ENCODE measurements at regions not wholly inside any gene's neighbourhood (a gene's known extent, or its start where the extent isn't known, plus 50 kb on each side); places are given as distances from the start of the nearest gene placed in this dataset.

DNA sequence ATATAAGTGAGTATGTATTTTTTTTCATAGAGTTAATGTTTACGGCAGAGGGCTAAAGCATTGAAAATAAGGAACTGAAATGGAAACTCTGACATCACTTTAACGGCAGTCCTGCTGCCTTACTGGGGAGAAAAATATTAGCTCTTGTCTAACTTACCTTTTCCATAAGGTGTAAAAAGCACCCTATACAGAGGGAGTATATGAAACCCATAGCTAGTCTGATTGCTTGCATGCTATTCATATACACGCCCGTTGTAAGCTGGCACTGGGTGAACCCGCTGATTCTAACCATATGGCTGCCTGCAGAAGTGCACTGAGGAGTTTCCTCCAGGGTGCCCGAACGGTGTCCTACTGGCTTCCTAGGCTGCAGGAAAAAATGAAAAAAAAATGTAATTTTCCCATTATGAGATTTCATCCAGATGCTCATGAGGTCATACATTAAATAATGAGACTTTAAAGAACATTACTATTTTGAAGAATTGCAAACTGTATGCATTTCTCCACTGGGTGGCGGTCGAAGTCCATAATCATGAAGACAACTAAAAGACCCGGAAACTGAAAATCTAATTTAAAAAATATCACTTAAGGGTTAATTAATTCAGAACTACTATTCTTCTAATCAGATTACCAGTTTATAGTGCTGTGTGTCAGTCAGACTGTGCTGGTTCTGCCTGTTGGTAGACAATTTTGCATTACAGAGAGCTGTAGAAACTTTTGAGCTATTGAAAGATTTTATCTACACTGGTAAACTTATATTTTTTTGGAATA is 144.7 kb downstream of the ALX1 start (continued):
- TF ChIP-seq, protein P1, sequence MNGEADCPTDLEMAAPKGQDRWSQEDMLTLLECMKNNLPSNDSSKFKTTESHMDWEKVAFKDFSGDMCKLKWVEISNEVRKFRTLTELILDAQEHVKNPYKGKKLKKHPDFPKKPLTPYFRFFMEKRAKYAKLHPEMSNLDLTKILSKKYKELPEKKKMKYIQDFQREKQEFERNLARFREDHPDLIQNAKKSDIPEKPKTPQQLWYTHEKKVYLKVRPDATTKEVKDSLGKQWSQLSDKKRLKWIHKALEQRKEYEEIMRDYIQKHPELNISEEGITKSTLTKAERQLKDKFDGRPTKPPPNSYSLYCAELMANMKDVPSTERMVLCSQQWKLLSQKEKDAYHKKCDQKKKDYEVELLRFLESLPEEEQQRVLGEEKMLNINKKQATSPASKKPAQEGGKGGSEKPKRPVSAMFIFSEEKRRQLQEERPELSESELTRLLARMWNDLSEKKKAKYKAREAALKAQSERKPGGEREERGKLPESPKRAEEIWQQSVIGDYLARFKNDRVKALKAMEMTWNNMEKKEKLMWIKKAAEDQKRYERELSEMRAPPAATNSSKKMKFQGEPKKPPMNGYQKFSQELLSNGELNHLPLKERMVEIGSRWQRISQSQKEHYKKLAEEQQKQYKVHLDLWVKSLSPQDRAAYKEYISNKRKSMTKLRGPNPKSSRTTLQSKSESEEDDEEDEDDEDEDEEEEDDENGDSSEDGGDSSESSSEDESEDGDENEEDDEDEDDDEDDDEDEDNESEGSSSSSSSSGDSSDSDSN (CRISPR knock-in tag; IDR thresholded peaks at IDR 0.05), result no peak

DNA sequence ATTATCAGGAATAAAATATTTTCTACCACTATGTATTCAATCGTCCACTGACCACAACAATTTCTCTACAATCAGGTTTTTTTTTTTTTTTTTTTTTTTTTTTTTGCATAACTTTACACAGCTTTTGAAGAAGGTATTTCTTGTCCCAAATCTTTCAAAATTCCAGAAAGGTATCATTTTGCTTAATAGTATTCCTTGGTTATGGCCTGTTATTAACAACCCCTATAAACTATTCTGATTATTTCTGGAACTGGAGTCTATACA is 145.3 kb downstream of the ALX1 start:
- in situ Hi-C loops (cut with HindIII; ENCODE audit: extremely low pct_ligation_motif_present, low pct_unique_long_range_greater_than_20kb) (no loop called here), intact Hi-C loops (cut with micrococcal nuclease; ENCODE audit: unreplicated experiment) (loop anchor here (1.0 to 2.0 kb wide), 3 partner anchors 23 to 494 kb away; no protein-coding TSS in a partner anchor)
- no TSS peak for BruUV-seq (replicated peaks)
- H3K4me1 ChIP-seq (ENCODE audit: insufficient read depth, low read length), result no peaks in the 10 kb centered on the region
- no peak overlapping the region for H3K4me3 ChIP-seq (replicated peaks in 1 of 3; ENCODE audit: insufficient read depth in 1 of 3, low read depth in 2 of 3, low read length in 3 of 3)
- no peak for ATAC-seq
- H3K27me3 ChIP-seq (ENCODE audit: control insufficient read depth in 1 of 2, insufficient read depth in 2 of 2, low read length in 2 of 2), result no peaks in the 10 kb centered on the region
- no peaks in the 10 kb centered on the region for H4K20me1 ChIP-seq (ENCODE audit: insufficient read depth, low read length)
- H2AFZ ChIP-seq (ENCODE audit: low read length), result no peak overlapping the region
- ChIA-PET CTCF (ENCODE audit: low intra/inter-chr PET ratio, low total read pairs) (interaction anchor here (1.8 kb wide), 1 partner anchor 23 kb away, joined by 8 read pairs; no protein-coding TSS in a partner anchor), POLR2A (no interaction called here)
- DNase-seq (ENCODE audit: low spot score), result no peak
- H3K9me3 ChIP-seq (ENCODE audit: low read length), result no peaks in the 10 kb centered on the region
- no peak overlapping the region for H3K4me2 ChIP-seq (ENCODE audit: low read depth, low read length)
- H3K36me3 ChIP-seq (replicated peaks in 1 of 2; ENCODE audit: control insufficient read depth in 1 of 2, insufficient read depth in 2 of 2, low read length in 2 of 2), result no peaks in the 10 kb centered on the region
- H3K27ac ChIP-seq (ENCODE audit: extremely low read length, insufficient read depth, low read length), result no peak overlapping the region
- no peaks in the 10 kb centered on the region for H3K79me2 ChIP-seq (ENCODE audit: insufficient read depth, low read length)
- TF ChIP-seq, protein P2, sequence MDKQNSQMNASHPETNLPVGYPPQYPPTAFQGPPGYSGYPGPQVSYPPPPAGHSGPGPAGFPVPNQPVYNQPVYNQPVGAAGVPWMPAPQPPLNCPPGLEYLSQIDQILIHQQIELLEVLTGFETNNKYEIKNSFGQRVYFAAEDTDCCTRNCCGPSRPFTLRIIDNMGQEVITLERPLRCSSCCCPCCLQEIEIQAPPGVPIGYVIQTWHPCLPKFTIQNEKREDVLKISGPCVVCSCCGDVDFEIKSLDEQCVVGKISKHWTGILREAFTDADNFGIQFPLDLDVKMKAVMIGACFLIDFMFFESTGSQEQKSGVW (CRISPR knock-in tag; IDR thresholded peaks at IDR 0.05; ENCODE audit: borderline replicate concordance), result no peak
- TF ChIP-seq SRSF1 (optimal IDR thresholded peaks at IDR 0.05; ENCODE audit: low read depth, low read length) (no peak), EZH2 (conservative IDR thresholded peaks at IDR 0.05; ENCODE audit: low read depth, low read length) (no peak), ZNF468 (CRISPR knock-in tag; IDR thresholded peaks at IDR 0.05) (no peak), POLR2AphosphoS2 (IDR thresholded peaks at IDR 0.05; ENCODE audit: low read depth, low read length) (no peak), SYNCRIP (IDR thresholded peaks at IDR 0.05; ENCODE audit: insufficient read depth, low read depth, low read length) (no peak)
- TF ChIP-seq, protein P3, sequence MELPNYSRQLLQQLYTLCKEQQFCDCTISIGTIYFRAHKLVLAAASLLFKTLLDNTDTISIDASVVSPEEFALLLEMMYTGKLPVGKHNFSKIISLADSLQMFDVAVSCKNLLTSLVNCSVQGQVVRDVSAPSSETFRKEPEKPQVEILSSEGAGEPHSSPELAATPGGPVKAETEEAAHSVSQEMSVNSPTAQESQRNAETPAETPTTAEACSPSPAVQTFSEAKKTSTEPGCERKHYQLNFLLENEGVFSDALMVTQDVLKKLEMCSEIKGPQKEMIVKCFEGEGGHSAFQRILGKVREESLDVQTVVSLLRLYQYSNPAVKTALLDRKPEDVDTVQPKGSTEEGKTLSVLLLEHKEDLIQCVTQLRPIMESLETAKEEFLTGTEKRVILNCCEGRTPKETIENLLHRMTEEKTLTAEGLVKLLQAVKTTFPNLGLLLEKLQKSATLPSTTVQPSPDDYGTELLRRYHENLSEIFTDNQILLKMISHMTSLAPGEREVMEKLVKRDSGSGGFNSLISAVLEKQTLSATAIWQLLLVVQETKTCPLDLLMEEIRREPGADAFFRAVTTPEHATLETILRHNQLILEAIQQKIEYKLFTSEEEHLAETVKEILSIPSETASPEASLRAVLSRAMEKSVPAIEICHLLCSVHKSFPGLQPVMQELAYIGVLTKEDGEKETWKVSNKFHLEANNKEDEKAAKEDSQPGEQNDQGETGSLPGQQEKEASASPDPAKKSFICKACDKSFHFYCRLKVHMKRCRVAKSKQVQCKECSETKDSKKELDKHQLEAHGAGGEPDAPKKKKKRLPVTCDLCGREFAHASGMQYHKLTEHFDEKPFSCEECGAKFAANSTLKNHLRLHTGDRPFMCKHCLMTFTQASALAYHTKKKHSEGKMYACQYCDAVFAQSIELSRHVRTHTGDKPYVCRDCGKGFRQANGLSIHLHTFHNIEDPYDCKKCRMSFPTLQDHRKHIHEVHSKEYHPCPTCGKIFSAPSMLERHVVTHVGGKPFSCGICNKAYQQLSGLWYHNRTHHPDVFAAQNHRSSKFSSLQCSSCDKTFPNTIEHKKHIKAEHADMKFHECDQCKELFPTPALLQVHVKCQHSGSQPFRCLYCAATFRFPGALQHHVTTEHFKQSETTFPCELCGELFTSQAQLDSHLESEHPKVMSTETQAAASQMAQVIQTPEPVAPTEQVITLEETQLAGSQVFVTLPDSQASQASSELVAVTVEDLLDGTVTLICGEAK (IDR thresholded peaks at IDR 0.05), result peak; percentile 47; the same call in 1 of the 2 replicates
- TF ChIP-seq, protein P3 (CRISPR knock-in tag; IDR thresholded peaks at IDR 0.05), result no peak
- 0% methylated on average over 1 of the region's 1 CpG for WGBS (ENCODE audit: low lambda C conversion rate)
- FAIRE-seq, result no peak
- no peak overlapping the region for H3K9ac ChIP-seq (ENCODE audit: insufficient read depth, low read depth, low read length)

All from HepG2 (cell line).